Fibroblast of peridontal ligament (primary cell): ENCODE measurements at regions not wholly inside any gene's neighbourhood (a gene's known extent, or its start where the extent isn't known, plus 50 kb on each side); places are given as distances from the start of the nearest gene placed in this dataset.

ENCODE experiments used
- DNase-seq: peaks from one replicate; pipeline ENCODE4 v3.0.0-alpha.2; 2010; ENCODE audit errors: extremely low read depth

DNA sequence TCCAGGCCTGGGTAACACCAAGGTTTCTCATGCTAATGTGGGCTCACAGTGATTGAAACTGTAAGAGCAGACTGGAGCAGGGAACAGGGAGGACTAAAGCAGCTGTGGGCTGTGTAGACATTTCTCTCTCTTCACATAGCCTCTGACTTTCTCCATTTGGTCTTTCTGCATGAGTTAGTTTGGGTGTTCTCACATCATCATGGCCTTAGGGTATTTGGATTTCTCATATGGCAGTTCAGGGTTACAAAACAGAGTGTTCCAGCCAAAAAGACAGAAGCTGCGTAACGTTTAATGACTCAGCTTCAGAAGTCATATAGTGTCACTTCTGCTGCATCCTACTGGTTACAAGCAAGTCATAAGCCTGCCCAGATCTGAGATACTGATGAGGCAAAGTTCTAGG lies 52.0 kb upstream of the OSBPL8 start:
- DNase-seq: peak; percentile 96

DNA sequence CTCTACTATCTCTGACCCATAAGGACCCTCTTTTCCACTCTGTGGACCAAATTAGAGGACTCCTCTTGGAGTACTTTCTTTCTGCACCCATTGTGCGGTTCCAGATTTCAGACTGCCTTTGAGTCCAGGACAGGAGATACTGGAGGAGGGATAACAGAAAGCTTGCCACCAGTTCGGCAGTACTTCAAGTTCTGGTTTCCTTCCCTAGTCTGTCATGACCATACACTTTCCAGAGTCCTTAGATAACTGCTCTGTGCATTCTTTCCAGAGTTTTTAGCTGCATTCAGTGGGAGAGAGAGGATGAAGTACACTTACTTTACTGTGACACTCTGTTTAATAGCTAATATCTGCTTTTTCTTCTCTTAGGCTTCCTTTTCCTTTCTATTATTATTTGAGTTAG lies 54.8 kb upstream of the OSBPL8 start:
- DNase-seq: no peak

DNA sequence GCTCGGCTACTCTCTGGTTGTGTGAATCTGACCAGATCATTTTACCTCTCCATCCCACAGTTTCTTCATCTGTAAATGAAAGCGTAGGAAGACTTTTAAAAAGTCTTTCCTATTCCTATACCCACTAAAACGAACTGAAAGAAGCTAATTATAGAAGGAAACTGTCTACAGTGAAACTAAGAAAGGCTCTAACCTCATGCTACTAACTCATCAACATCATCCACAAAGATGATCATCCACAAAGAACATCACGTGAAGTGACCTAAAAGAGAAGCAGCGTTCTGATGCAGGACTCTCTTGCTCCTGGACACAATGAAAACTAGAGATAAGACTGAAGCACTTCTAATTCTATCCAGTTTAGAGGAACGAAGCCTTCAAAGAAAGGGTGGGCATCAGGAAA lies 58.5 kb upstream of the OSBPL8 start:
- DNase-seq: no peak

DNA sequence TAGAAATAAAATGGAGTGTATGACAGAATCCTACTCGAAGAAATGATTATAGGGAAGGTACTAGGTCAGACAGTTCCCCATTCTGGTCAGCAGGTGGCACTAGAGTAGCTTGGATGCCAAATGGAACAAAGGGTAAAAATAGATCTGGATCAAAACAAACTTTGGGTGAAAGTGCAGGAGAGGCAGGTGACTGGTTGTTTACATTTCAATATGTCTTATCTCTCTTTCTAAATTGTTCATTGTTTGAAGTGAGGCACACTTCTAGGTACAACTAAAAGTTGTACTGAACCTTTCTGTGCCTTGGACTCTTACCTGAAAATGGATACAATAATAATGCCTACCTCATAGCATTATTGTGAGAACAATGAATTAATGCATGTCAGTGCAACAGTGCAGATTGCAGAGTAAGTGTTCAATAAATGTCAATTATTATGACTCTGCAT lies 62.0 kb upstream of the OSBPL8 start:
- peak; percentile 80 for DNase-seq

DNA sequence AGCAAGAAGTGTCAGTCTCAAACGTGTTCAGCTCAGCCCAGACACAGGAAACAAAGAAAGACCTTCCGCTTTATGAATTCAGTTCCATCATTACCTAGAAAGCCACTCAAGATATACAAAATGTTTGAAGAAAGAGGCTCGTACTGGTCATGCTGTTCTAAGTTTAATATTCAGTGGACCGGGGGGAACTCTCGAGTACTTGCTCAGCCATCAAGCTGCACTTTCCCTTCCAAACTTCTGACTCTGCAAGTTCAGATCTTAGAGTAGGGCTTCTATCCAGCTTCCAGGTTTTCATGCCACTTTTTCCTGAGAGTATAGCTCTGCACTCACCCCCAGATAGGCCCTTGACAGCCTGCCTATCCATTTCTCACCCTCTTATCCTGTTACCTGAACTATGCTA lies 62.8 kb upstream of the OSBPL8 start:
- no peak for DNase-seq

DNA sequence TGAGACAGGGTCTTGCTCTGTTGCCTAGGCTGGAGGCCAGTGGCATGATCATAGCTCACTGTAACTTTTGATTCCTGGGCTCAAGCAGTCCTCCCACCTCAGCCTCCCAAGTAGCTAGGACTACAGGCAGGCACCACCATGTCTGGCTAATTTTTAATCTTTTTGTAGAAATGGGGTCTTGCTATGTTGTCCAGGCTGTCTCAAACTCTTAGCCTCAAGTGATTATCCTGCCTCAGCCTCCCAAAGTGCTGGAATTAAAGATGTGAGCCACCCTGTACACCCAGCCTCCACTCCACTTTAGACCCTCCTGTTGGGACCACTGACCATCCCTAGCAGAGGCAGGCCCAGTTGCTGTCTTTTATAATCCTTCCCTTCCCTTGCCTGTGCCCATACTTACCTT lies 63.3 kb upstream of the OSBPL8 start:
- DNase-seq: no peak

DNA sequence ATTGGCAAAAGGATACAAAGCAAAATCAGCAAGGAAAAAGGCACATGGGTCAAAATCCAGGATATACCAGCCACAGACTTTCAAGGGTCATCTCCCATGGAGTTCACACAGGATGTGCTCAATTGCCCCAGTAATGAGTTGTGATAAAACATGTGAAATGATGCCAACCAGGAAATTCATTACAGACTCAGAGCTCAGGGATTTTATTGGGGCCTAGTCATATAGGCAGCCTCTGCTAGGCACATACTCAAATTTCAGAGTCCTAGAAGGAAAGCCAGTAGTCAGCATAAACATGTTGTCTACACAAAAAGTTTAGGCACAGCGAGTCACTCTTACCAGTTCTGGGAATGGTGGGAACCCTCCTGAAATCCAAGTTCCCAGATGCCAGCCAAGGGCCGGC lies 64.4 kb upstream of the OSBPL8 start:
- peak; percentile 62 for DNase-seq

DNA sequence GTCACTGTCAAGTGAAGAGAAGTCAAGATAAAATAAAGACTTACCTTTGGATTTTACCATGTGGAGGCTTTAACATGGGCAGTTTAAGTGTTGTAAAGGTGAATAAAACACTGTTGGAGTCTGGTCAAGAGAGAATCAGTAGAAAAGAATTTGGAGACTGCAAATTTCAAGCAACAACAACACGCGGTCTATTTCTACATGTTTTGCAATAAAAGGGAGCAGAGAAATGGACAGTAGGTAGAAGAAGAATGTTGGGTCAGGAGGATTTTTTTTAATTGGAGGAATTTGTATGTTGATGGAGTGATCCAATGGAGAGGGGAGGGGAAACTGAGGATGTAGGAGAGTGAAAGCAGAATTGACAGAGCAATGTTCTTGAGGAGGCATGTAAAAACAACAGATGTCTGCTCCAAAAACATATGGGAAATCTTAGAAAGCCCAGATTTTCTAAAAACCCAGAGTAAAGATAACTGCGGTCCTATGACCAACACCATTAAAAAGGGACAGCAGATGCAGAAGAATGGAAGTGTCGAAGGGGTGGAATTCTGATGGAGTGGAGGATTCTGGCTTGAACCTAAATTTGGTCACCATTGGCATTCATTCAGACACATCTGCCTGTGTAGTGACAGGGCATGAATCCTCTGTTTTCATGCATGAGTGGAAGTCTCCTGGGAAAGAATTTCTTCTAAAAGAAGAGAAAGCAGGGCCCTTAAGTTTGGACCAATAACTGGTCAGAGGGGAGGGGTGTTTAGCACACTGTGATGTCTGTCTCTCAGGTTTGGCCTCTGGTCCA lies 68.0 kb upstream of the OSBPL8 start:
- no peak for DNase-seq

DNA sequence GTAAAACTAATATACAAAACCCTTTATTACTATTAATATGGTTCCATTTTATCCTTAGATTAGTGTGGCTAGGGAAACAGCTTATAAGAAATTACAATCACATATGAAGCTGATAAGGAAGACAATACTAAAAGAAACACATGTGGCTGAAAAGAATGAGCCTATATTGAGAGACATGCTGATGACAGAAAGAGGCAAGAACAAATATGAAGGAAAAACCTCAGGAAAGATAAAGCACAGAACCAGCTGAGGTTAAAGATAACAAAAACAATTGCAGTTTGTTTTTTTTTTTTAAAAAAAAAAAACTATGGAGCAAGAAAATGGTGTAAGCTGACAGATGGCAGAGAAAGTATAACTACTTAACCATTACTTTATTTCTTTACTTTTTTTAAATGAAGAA lies 69.2 kb upstream of the OSBPL8 start:
- DNase-seq: no peak

DNA sequence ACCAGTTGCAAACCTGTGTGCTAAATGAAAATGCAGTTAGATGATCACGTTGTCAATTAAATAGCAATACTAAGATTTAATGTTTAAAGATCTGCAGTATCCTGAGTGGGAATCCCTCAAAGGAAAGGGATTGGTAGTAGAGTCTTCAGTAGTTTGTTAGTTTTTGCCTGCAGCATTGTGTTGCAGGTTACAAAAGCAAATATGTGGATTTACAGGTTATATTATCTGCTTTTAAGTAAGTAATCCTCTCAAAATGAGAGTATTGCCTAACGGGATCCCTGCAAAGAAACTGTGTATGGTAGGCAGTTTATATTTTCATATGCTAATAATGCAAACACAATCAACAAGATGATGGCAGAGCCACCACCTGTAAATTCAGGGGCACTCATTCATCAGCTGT lies 72.2 kb upstream of the OSBPL8 start:
- no peak for DNase-seq

DNA sequence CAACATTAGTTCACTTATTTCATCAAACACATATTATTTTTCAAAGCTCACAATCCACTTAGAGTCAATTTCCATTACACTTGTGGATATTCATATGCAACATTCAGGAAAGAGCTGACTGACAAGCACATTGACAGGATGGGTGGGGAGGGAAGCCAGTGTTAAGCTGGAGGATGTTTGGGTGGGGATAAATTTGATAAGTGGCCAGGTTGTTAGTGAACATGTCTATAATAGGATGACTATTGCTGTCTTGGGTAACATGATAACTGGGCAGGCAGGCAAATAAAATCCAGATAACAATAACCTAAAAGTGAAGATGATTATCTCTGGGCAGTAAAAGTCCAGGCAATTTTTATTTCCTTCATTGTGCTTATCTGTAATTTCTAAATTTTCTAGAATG lies 73.8 kb upstream of the OSBPL8 start:
- DNase-seq: no peak

DNA sequence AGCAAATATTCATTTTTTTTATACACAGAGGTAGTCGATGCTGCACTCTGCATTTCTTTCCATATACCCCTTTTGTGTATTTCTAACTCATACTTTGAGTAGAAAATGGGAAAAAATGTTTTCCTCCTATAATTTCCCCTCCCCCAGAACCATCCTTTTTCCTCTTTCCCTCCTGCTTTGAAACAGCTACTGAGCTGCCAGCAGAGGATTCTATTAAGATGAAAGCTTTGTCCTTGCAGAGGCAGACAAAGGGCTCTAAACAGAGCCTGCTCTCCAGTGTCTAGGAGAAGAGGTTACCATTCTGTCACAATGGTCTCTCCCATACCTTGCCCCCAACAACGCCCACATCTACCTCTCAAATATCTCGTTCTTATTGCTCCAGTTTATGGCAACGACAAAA lies 74.6 kb upstream of the OSBPL8 start:
- DNase-seq: no peak

DNA sequence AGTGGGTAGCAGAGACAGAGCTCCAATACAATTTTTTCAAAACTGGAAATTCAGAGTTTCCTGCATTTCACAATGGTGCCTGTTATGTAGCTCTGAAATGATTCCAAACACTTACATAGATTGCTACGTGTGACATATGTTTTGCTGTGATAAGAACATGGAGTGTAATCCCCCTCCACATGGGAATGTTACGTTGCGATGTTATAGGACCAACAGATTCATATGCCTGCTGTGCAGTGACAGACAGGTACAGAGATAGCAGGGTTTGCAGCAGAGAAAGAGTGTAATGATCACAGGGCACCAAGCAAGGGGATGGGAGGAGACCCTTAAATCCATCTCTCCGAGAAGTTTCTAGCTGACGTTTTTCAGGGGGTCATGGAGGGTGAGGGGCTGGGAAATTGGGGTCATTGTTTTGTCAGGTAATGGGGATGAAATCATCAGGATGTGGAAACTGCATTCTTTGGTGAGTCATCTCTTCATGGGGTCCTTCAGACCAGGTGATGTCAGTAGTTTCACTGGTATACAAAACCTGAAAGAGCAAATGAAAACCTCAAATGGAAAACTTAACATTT lies 76.6 kb upstream of the OSBPL8 start:
- no peak for DNase-seq

DNA sequence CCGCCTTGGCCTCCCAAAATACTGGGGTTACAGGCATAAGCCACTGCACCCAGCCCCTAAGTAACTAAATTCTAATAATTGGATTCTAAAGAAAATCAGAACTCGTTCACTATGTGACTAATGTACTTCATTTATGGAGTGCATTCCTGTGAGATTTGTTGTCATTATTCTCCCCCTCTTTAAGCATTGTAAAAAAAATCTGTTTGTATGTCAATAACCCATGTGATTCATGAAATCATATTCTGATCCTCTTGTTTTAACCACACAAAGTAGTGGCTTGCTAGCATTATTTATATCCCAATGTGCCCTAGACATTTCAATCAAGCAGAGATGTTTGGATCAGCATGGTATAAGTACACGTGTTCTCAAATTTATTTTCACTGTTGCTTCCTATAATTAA lies 78.2 kb upstream of the OSBPL8 start:
- DNase-seq: peak; percentile 37

DNA sequence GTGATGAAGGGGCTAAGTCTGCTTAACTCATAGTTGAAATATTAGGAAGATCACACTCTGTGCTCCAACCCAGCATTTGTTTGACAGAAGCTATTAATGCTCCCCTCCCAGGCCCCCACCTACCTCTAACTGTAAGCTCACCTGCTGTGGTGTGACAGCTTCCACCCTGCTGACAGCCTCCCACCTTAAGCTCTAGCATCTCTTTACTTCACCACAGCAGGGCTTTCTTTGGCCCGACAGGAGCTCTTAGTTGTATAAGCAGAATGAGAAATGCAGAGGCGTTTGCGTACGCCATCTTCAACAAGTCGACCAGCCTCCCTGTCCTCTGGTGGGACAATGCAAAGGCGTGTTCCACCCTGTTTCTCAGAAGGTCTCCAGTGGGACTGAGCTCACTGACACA lies 80.1 kb upstream of the OSBPL8 start:
- DNase-seq: no peak

DNA sequence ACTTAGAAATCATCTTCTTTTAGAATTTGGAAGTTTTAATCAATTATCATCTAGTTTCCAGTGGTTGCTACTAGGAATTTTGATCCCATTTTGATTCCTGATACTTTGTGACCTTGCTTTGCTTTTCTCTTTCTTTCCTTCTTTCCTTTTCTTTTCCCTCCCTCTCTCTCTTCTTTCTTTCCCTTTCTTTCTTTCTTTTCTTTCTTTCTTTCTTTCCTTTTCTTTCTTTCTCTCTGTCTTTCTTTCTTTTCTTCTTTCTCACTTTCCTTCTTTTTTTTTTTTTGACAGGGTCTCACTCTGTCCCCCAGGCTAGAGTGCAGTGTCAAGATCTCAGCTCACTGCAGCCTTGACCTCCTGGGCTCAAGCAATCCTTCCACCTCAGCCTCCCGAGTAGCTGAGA lies 81.5 kb upstream of the OSBPL8 start:
- no peak for DNase-seq

DNA sequence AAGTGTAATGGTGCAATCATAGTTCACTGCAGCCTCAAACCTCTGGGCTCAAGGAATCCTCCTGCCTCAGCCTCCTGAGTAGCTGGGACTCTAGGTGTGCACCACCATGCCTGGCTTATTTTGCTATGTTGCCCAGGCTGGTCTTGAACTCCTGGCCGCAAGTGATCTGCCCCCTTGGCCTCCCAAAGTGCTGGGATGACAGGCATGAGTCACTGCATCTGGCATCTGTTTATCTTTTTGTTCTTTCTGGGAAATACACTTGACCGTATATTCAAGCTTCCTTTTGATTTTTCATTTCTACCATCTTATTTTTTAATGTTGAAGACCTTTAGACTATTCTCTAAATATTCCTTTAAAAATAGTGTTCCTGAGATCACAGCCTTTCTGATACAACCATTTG lies 82.4 kb upstream of the OSBPL8 start:
- no peak for DNase-seq

DNA sequence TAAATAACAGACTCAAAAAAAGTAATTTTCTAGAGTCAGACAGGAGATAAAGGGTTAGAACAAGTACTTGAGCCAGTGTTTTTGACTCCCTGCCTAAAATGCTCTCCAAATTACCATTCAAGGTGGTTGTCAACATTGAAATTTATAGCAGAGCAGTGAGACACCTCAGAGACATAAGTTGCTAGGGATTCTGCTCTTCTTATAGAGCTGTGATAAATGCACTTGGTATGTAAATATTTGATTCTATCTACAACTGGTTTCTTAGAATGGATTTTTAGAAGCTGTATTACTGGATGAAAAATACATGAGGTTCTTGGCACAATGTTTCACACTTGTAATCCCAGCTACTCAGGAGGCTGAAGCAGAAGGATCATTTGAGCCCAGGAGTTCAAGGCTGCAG lies 83.9 kb upstream of the OSBPL8 start:
- DNase-seq: peak; percentile 10

DNA sequence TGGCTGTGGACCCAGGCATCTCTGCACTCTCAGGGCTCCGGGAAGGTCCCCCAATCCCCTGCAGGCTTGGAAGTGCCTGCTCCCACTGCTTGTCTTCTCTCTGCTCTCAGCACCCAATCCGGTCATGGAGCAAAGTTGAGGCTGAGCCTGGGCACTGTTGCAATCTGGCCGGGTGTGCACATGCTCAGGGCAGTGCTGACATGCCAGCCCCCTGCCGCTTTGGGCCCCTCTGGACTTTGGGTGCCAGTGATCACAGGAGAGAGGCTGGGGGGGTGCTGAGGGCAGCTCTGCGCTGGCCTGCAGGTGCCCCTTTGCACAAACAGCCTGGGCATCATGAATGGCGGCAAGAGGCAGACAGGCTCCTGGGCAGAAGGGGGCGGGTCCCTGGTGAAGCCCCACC lies 85.4 kb upstream of the OSBPL8 start:
- DNase-seq: no peak

DNA sequence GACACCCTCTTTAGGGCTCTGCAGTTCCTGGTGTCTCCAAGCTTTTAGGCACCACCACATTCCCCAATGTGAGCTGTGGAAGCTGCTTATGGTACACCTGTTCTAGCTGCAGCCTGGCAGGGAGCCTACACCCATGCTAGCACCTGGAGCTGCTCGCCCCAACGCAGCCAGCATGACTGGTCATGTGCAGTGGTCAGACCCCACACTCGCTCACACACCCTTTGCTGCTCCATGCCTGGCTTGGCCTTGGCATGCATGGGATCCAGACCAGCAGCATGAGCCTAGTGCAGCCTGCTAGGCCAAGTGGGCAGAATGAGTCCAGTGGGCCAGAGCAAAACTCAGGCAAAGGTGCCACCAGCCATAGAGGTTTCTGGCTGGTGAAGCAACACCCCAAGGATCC lies 86.4 kb upstream of the OSBPL8 start:
- DNase-seq: no peak

DNA sequence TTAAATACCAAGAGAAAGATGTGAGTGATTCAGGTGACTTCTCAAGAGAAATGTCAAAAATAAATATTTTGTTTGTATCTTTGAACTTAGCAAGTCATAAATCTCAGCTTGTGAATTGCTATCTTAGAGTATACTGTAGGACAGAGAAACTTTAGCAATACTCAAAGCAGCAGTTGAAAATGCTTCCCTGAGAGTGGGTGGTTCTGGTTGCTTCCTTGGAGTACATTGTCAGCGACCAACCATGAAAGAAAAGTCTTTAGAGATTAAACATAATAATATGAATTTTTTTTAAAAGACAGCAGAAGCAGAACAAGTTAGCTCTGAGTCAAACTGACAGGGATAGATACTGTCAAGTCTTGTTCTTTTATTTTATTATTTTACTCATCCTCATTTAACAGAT lies 86.8 kb upstream of the OSBPL8 start:
- DNase-seq: no peak

DNA sequence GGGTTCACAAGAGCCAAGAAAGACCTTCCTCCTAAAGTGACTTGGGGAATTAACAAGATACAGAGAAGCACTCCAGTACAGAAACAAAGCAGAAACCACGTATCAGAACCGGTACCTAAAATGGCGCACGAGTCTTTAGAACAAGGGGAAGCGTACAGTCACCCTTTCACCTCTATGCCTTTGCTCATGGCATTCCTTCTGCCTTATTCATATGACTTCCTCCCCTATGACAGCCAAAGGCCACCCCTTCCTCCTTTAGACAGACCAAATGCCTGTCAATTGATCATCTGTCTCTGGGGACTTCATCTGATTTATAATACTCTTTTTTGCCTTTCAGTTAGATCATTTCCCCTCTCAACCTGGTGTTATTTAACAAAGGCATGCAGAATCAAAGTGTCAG lies 89.5 kb upstream of the OSBPL8 start:
- DNase-seq: no peak

DNA sequence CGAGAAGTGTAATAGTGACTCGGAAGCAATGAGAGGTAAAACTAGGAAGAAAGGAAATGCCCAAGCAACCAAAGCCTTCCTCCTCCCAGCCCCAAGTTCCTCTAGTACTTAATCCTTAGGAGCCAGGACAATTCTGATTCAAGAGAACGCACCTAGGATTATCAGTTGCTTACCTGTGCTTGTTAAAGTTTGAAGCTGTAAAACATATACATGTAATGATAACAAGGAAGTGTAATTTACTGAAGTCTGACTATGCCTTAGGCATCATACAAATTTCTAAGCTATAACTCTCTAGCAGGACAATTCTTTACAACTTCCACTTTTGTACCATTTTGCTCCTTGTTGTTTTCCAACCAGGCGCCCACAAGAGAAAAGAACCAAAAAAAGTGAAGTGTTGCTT lies 92.8 kb upstream of the OSBPL8 start:
- no peak for DNase-seq

DNA sequence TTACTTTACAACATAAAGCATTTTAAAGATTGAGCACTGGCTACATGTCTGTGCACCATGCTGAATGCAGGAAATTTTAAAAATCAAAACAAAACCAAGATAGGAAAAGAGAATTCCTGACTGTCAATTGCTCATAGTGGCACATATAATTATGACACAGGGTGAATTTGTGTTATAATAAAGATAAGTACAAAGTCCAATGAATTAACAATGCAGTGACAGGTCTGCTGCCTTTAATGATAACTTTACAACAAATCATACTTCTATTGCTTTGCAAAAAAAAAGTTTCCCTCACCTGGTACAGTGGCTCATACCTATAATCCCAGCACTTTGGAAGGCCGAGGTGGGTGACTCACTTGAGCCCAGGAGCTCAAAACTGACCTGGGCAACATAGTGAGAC lies 93.8 kb upstream of the OSBPL8 start:
- no peak for DNase-seq
